HUES64 (cell line): ENCODE measurements at regions not wholly inside any gene's neighbourhood (a gene's known extent, or its start where the extent isn't known, plus 50 kb on each side); places are given as distances from the start of the nearest gene placed in this dataset.
A peak's percentile ranks its signal among the peaks of the same experiment; 100 is the strongest.
"Not testable (repeated sequence)": the region's sequence is repeated elsewhere in the genome, so short reads cannot be mapped to it uniquely, and the experiment has no call there.

Experiments
- H3K27ac ChIP-seq: 2 replicates; pipeline ENCODE4 v1.7.0; 2013; ENCODE audit warnings: low read depth, low read length, inconsistent platforms
- H3K27me3 ChIP-seq: 2 replicates; pipeline ENCODE4 v1.6.1; 2013; ENCODE audit warnings: mild to moderate bottlenecking, low read length; ENCODE audit not compliant: insufficient read depth
- H3K36me3 ChIP-seq: 2 replicates; pipeline ENCODE4 v1.6.1; 2013; ENCODE audit warnings: mild to moderate bottlenecking, low read length; ENCODE audit not compliant: insufficient read depth
- H3K4me1 ChIP-seq: 2 replicates; pipeline ENCODE4 v1.6.1; 2013; ENCODE audit warnings: mild to moderate bottlenecking, low read length, moderate library complexity; ENCODE audit not compliant: insufficient read depth
- H3K4me3 ChIP-seq: 2 replicates; pipeline ENCODE4 v1.5.1; 2013; ENCODE audit warnings: mild to moderate bottlenecking, low read length, moderate library complexity
- H3K9ac ChIP-seq: 2 replicates; pipeline ENCODE4 v1.6.1; 2013; ENCODE audit warnings: mild to moderate bottlenecking, low read depth, low read length
- H3K9me3 ChIP-seq: 2 replicates; pipeline ENCODE4 v1.6.1; 2013; ENCODE audit warnings: low read depth, low read length; ENCODE audit not compliant: insufficient read depth
- WGBS: fragments of 150-250, 120-280 bp; methylation state at CpG from one replicate; pipeline ENCODE4 v1.1.7; 2013; ENCODE audit warnings: missing lambda C conversion rate; 5-methylcytosine and 5-hydroxymethylcytosine counted together

GRCh38 chr1:61028136-61028535 lies 54.2 kb upstream of the NFIA start:
- no peaks in the 10 kb centered on the region for H3K4me1 ChIP-seq
- H3K27ac ChIP-seq, result no peak overlapping the region
- no peak overlapping the region for H3K4me3 ChIP-seq
- no peak overlapping the region for H3K9ac ChIP-seq
- H3K9me3 ChIP-seq, result no peaks in the 10 kb centered on the region
- whole genome bisulfite sequencing, result 87% methylated on average over 4 of the region's 4 CpGs
- H3K36me3 ChIP-seq, result no peaks in the 10 kb centered on the region
- H3K27me3 ChIP-seq, result no peaks in the 10 kb centered on the region

DNA sequence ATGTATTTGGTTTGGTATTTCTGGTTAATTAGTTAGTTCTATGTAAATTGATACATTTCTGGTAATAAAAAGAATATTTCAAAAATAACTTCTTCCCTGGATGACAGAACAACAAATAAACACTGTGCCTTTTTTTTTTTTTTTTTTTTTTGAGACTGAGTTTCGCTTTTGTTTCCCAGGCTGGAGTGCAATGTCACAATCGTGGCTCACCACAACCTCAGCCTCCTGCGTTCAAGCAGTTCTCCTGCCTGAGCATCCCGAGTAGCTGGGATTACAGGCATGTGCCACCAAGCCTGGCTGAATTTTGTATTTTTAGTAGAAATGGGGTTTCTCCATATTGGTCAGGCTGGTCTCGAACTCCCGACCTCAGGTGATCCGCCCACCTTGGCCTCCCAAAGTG lies 64.3 kb upstream of the NFIA start:
- 92% methylated on average over 7 of the region's 7 CpGs for WGBS
- not testable (repeated sequence) for H3K27ac ChIP-seq, H3K27me3 ChIP-seq, H3K9ac ChIP-seq, H3K4me3 ChIP-seq, H3K36me3 ChIP-seq, H3K4me1 ChIP-seq, H3K9me3 ChIP-seq

- no peaks in the 10 kb centered on the region for H3K9me3 ChIP-seq
- WGBS, result 89% methylated on average over 1 of the region's 1 CpG
Observed at GRCh38 chr1:61017651-61018050, 64.7 kb upstream of the NFIA start.

GRCh38 chr1:61013946-61014667 lies 68.3 kb upstream of the NFIA start:
- H3K4me3 ChIP-seq, result no peak overlapping the region
- WGBS, result 57% methylated on average over 4 of the region's 4 CpGs
- peaks cover 3% of the 10 kb centered on the region; the same call in 1 of the 2 replicates for H3K4me1 ChIP-seq
- no peaks in the 10 kb centered on the region for H3K36me3 ChIP-seq
- no peak overlapping the region for H3K9ac ChIP-seq
- H3K27ac ChIP-seq, result no peak overlapping the region
- no peaks in the 10 kb centered on the region for H3K9me3 ChIP-seq
- H3K27me3 ChIP-seq, result no peaks in the 10 kb centered on the region

More at GRCh38 chr1:61017651-61018050, 64.7 kb upstream of the NFIA start:
- H3K4me1 ChIP-seq, result peaks cover 3% of the 10 kb centered on the region; the same call in 1 of the 2 replicates
- H3K27me3 ChIP-seq, result no peaks in the 10 kb centered on the region
- no peak overlapping the region for H3K4me3 ChIP-seq
- no peak overlapping the region for H3K27ac ChIP-seq
- H3K36me3 ChIP-seq, result no peaks in the 10 kb centered on the region
- no peak overlapping the region for H3K9ac ChIP-seq

GRCh38 chr1:61013189-61013945 lies 69.0 kb upstream of the NFIA start:
- Histone ChIP-seq H3K27me3 (no peaks in the 10 kb centered on the region), H3K4me1 (peaks cover 3% of the 10 kb centered on the region; the same call in 1 of the 2 replicates), H3K27ac (no peak overlapping the region), H3K9ac (no peak overlapping the region), H3K9me3 (no peaks in the 10 kb centered on the region), H3K4me3 (no peak overlapping the region), H3K36me3 (no peaks in the 10 kb centered on the region)
- 61% methylated on average over 3 of the region's 4 CpGs for WGBS

DNA sequence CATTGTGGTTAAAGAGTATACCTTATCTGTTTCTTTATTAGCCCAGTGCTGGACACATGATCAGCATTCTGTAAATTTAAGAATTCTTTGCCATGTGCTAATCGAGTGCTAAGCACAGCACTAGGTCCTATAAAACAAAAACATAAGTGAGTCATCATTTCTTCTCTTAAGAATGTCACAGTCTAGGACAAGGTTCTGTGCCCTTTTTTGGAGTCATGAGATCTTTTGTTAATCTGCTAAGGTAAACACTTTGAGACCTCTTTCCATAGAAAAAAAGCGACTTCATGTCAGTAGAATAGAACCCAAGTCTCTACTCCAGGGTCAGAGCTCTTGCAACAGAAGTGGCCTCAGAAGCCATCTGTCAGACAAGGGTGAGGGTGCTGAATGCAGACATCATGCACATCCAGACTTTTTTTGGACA lies 70.0 kb upstream of the NFIA start:
- Histone ChIP-seq H3K36me3 (no peaks in the 10 kb centered on the region), H3K9ac (no peak overlapping the region), H3K27ac (no peak overlapping the region), H3K4me1 (peaks cover 7% of the 10 kb centered on the region), H3K4me3 (no peak overlapping the region), H3K27me3 (no peaks in the 10 kb centered on the region), H3K9me3 (no peaks in the 10 kb centered on the region)
- WGBS, result 93% methylated on average over 2 of the region's 2 CpGs

DNA sequence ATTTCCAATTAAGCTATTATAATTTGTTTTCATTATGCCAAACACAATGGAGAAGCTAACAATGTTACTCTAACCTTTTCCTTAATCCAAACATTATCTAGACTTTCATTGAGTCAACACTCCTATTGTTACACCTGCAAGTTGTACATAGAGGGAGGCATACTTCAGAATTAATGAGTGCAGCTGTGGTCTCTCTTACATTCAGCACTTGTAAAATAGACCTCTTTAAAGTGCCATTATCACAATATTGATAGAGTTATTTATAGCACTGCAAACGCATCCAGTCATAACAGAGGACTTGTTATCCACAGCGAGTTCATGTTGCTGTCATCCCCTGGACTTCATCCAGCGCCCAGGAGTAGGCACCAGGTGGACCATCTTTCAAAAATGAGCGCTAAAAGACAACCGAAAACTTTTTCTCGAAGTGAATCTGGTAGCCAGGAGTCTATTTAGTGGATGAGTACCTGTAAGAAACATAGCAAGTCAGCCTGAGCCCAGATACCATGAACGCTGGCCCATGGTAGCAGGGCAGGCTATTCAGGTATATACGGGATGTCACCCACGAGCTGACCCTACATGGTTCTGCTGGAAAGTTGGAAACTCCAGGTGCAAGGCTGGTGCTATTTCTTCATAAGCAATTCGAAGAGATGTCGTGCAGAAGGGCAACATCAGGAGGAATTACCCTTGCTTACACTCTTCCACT lies 70.6 kb upstream of the NFIA start:
- WGBS, result 84% methylated on average over 11 of the region's 11 CpGs

GRCh38 chr1:61007534-61008364 lies 74.6 kb upstream of the NFIA start:
- no peaks in the 10 kb centered on the region for H3K36me3 ChIP-seq
- peaks cover 32% of the 10 kb centered on the region for H3K4me1 ChIP-seq
- 81% methylated on average over 4 of the region's 5 CpGs for WGBS
- no peak overlapping the region for H3K9ac ChIP-seq
- no peaks in the 10 kb centered on the region for H3K9me3 ChIP-seq
- no peak overlapping the region for H3K4me3 ChIP-seq
- no peaks in the 10 kb centered on the region; the same call in 1 of the 2 replicates for H3K27me3 ChIP-seq
- H3K27ac ChIP-seq, result no peak overlapping the region; the same call in 1 of the 2 replicates

More for the DNA sequence above, 70.6 kb upstream of the NFIA start:
- Histone ChIP-seq H3K4me1 (peaks cover 11% of the 10 kb centered on the region), H3K27me3 (no peaks in the 10 kb centered on the region), H3K36me3 (no peaks in the 10 kb centered on the region), H3K27ac (no peak overlapping the region), H3K9ac (no peak overlapping the region), H3K9me3 (no peaks in the 10 kb centered on the region), H3K4me3 (no peak overlapping the region)

- Histone ChIP-seq H3K9me3 (no peaks in the 10 kb centered on the region), H3K9ac (0 out of 2 replicates have a peak overlapping the region, but pooled peaks have one; percentile 0), H3K4me1 (peaks cover 32% of the 10 kb centered on the region), H3K27ac (peak overlapping the region; percentile 82; the same call in 1 of the 2 replicates), H3K4me3 (peak overlapping the region; percentile 19; the same call in 1 of the 2 replicates), H3K27me3 (no peaks in the 10 kb centered on the region; the same call in 1 of the 2 replicates), H3K36me3 (no peaks in the 10 kb centered on the region)
- 9% methylated on average over 9 of the region's 9 CpGs for WGBS
Observed at GRCh38 chr1:61005614-61006580, 76.5 kb upstream of the NFIA start.
